ENCODE measurements at regions not wholly inside any gene's neighbourhood (a gene's known extent, or its start where the extent isn't known, plus 50 kb on each side); places are given as distances from the start of the nearest gene placed in this dataset.

DNA sequence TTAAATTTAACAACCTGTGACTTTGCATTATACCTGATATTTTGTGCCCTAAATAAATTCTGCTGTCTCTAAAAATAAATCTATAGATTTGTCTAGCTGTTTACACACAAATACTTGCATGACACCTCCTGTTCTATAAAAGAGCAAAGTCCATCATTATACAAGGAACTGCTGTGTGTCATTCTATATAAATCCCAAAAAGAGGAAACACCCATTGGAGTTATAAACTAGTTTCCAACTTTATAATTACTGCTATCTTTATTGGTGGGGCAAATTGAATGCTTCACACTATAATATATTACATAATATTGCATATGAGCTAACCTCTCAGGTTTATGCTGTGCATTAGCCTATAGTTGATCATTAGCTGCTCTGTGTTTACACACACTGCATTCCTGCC, 504.4 kb downstream of the SATB2 start (continued):
- TF ChIP-seq, protein P1, sequence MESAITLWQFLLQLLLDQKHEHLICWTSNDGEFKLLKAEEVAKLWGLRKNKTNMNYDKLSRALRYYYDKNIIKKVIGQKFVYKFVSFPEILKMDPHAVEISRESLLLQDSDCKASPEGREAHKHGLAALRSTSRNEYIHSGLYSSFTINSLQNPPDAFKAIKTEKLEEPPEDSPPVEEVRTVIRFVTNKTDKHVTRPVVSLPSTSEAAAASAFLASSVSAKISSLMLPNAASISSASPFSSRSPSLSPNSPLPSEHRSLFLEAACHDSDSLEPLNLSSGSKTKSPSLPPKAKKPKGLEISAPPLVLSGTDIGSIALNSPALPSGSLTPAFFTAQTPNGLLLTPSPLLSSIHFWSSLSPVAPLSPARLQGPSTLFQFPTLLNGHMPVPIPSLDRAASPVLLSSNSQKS (CRISPR knock-in tag; IDR thresholded peaks at IDR 0.05): no peak
- TF ChIP-seq, protein P2, sequence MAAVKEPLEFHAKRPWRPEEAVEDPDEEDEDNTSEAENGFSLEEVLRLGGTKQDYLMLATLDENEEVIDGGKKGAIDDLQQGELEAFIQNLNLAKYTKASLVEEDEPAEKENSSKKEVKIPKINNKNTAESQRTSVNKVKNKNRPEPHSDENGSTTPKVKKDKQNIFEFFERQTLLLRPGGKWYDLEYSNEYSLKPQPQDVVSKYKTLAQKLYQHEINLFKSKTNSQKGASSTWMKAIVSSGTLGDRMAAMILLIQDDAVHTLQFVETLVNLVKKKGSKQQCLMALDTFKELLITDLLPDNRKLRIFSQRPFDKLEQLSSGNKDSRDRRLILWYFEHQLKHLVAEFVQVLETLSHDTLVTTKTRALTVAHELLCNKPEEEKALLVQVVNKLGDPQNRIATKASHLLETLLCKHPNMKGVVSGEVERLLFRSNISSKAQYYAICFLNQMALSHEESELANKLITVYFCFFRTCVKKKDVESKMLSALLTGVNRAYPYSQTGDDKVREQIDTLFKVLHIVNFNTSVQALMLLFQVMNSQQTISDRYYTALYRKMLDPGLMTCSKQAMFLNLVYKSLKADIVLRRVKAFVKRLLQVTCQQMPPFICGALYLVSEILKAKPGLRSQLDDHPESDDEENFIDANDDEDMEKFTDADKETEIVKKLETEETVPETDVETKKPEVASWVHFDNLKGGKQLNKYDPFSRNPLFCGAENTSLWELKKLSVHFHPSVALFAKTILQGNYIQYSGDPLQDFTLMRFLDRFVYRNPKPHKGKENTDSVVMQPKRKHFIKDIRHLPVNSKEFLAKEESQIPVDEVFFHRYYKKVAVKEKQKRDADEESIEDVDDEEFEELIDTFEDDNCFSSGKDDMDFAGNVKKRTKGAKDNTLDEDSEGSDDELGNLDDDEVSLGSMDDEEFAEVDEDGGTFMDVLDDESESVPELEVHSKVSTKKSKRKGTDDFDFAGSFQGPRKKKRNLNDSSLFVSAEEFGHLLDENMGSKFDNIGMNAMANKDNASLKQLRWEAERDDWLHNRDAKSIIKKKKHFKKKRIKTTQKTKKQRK (IDR thresholded peaks at IDR 0.05; ENCODE audit: borderline replicate concordance, low read depth, low read length): no peak
- TF ChIP-seq SMARCA5 (IDR thresholded peaks at IDR 0.05) (no peak), NR2C2 (CRISPR knock-in tag; IDR thresholded peaks at IDR 0.05) (no peak), NR2C2 (tag; IDR thresholded peaks at IDR 0.05) (no peak)

DNA sequence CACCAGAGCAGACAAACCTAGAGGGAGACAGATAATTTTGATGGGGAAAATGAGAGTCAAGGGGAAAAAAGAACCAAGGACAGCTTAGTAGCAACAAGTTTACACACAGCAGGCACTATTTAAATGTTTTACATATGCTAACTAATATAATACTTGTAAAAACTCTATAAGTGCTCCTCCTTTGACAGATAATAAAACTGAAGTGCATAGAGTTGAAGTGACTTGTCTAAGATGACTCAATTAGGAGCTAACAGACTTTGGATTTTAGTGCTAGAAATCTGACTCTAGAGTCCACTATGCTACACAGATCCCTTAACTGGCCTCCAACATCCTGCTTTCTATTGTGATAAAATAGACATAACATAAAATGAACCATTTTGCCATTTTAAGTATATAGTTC, 506.9 kb downstream of the SATB2 start:
- Histone ChIP-seq H3K9ac (ENCODE audit: insufficient read depth in 1 of 2, low read depth in 2 of 2, low read length in 2 of 2) (no peak overlapping the region), H3K79me2 (ENCODE audit: control insufficient read depth, insufficient read depth, low read length) (no peaks in the 10 kb centered on the region), H3K9me3 (replicated peaks; ENCODE audit: control insufficient read depth, insufficient read depth, low read depth, low read length) (no peaks in the 10 kb centered on the region), H3K4me1 (replicated peaks in 1 of 2; ENCODE audit: control insufficient read depth in 2 of 2, insufficient read depth in 2 of 2, low read length in 2 of 2) (no peaks in the 10 kb centered on the region), H3K36me3 (ENCODE audit: control insufficient read depth, insufficient read depth, low read length) (no peaks in the 10 kb centered on the region), H3K9me1 (ENCODE audit: control insufficient read depth, insufficient read depth, low read length) (no peaks in the 10 kb centered on the region), H3K27ac (ENCODE audit: extremely low read depth, low read depth, low read length) (no peak overlapping the region), H3K27me3 (ENCODE audit: control insufficient read depth in 2 of 2, insufficient read depth in 2 of 2, low read length in 2 of 2) (no peaks in the 10 kb centered on the region), H2AFZ (ENCODE audit: low read depth, low read length) (no peak overlapping the region), H4K20me1 (replicated peaks; ENCODE audit: control insufficient read depth, insufficient read depth, low read length) (no peaks in the 10 kb centered on the region), H3K4me3 (no peak overlapping the region), H3K4me2 (ENCODE audit: insufficient read depth, low read length) (no peak overlapping the region)
- ATAC-seq: no peak
- in situ Hi-C loops (cut with MboI): no loop called here
- no peak for FAIRE-seq
- POLR2A ChIA-PET: no interaction called here
- CTCF ChIA-PET (ENCODE audit: low intra/inter-chr PET ratio): no interaction called here
- intact Hi-C loops (cut with micrococcal nuclease): no loop called here
- BruUV-seq (replicated peaks): no TSS peak
- TF ChIP-seq RBM22 (IDR thresholded peaks at IDR 0.05; ENCODE audit: low read depth, low read length, poor library complexity, severe bottlenecking) (no peak), MYBL2 (IDR thresholded peaks at IDR 0.05; ENCODE audit: low read depth) (no peak), MYBL2 (CRISPR knock-in tag; IDR thresholded peaks at IDR 0.05; ENCODE audit: borderline replicate concordance) (no peak), KLF1 (tag; IDR thresholded peaks at IDR 0.05) (no peak), OTX1 (CRISPR knock-in tag; IDR thresholded peaks at IDR 0.05) (no peak), SIX5 (IDR thresholded peaks at IDR 0.05; ENCODE audit: borderline replicate concordance in 1 of 2, insufficient read depth in 1 of 2, low read depth in 1 of 2, low read length in 2 of 2) (no peak), MAFK (IDR thresholded peaks at IDR 0.05; ENCODE audit: low read length) (no peak), RBM34 (IDR thresholded peaks at IDR 0.05; ENCODE audit: borderline replicate concordance, insufficient read depth, low read length) (no peak), ZNF551 (CRISPR knock-in tag; IDR thresholded peaks at IDR 0.05) (no peak)
- TF ChIP-seq, protein P3, sequence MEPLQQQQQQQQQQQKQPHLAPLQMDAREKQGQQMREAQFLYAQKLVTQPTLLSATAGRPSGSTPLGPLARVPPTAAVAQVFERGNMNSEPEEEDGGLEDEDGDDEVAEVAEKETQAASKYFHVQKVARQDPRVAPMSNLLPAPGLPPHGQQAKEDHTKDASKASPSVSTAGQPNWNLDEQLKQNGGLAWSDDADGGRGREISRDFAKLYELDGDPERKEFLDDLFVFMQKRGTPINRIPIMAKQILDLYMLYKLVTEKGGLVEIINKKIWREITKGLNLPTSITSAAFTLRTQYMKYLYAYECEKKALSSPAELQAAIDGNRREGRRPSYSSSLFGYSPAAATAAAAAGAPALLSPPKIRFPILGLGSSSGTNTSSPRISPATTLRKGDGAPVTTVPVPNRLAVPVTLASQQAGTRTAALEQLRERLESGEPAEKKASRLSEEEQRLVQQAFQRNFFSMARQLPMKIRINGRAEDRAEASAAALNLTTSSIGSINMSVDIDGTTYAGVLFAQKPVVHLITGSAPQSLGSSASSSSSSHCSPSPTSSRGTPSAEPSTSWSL (CRISPR knock-in tag; IDR thresholded peaks at IDR 0.05; ENCODE audit: borderline replicate concordance): no peak
- no peak for DNase-seq (ENCODE audit: extremely low read depth in 1 of 4, low spot score in 3 of 4)
